GM19372 (cell line): ENCODE measurements at regions not wholly inside any gene's neighbourhood (a gene's known extent, or its start where the extent isn't known, plus 50 kb on each side); places are given as distances from the start of the nearest gene placed in this dataset.

Experiments used
- ATAC-seq: cut with Tn5 transposase; IDR thresholded peaks from one replicate; pipeline ENCODE4 v1.9.1; 2021; ENCODE audit warnings: mild to moderate bottlenecking, low read depth, moderate library complexity; ENCODE audit not compliant: unreplicated experiment

GRCh38 chr9:99427260-99427659 is 205.2 kb downstream of the SEC61B start:
- ATAC-seq: no peak

GRCh38 chr9:99430301-99430700 is 208.2 kb downstream of the SEC61B start:
- ATAC-seq: no peak

- ATAC-seq: no peak
Observed at GRCh38 chr9:99431103-99431502, 209.0 kb downstream of the SEC61B start.

DNA sequence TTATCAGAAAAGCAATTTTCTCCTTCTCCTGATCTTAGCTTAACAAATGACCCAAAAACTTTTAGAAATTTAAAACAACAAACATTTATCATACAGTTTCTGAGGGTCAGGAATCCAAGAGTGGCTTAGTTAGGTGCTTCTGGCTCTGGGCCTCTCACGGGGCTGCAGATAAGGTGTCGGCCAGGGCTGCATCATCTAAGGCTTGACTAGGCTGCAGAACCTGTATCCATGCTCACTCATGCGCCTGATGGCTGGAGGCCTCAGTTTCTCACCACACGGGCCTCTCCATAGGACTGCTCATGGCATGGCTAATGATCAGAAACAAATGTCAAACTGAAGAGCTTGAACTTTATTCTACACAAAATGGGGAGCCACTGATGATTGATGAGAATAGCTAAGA is 210.0 kb downstream of the SEC61B start:
- ATAC-seq: no peak

DNA sequence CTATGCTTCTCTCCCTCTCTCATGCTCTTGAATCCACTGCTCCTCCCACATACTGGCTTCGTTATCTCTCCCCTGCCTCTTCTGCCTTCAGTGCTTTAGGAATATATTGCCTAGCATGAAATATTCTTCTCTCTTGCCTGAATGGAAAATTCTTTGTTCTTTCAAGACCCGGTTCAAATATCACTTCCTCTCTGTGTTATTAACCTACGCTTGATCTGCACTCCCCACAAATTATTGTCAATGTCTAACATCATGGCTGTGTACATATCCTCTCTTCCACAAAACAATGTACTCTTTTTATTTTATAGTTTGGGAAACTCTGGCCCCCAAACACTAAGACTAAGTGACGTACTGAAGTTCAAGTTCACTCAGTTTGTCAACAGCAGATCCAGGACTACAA is 211.0 kb downstream of the SEC61B start:
- ATAC-seq: no peak

- ATAC-seq: peak; percentile 95
Observed at GRCh38 chr9:99433555-99433954, 211.5 kb downstream of the SEC61B start.

DNA sequence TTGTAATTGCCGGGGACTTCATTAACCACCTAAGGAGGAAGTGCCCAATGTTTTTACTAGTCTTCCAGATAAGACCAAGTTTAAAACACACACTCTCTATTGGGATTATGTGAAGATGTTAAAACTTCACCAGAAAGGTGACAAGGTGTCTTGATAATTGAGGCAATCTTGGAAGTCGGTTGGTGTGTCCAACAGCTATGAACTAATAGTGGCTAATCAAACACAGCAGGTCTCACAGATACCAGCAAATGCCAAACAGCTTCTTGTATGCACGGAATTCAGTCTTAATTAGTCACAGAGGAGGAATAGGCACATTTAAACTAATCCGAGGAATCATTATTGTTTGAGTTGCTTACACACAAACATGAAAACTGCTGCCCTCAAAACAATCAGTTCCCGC is 214.5 kb downstream of the SEC61B start:
- ATAC-seq: no peak

GRCh38 chr9:99437145-99437544 is 215.1 kb downstream of the SEC61B start:
- no peak for ATAC-seq

- no peak for ATAC-seq
Observed at GRCh38 chr9:99438596-99438995, 216.5 kb downstream of the SEC61B start.

- ATAC-seq: no peak
Observed at GRCh38 chr9:99441829-99442228, 219.7 kb downstream of the SEC61B start.

GRCh38 chr9:99445371-99445891 is 223.3 kb downstream of the SEC61B start:
- ATAC-seq: no peak

GRCh38 chr9:99445920-99446319 is 223.8 kb downstream of the SEC61B start:
- no peak for ATAC-seq

DNA sequence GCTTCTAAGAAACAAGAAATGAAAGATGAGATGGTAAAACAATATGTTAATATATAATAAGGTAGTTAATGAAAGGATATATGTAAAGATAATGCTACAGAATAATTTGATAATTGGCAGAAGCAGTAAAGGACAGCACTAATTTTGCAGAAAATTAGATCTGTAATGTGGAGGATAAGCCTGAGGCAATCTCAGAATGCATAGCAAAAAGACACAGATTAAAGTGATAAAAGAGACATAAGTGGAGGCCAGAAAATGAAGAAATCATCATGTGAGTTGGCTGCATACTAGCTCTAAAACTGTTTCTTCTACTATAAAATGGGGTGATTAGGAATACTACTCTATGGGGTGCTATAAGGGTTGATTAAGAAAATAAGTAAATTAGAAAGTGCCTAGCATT is 225.9 kb downstream of the SEC61B start:
- no peak for ATAC-seq

- ATAC-seq: no peak
Observed at GRCh38 chr9:99449726-99450125, 227.6 kb downstream of the SEC61B start.

GRCh38 chr9:99451112-99451606 is 229.1 kb downstream of the SEC61B start:
- ATAC-seq: no peak

DNA sequence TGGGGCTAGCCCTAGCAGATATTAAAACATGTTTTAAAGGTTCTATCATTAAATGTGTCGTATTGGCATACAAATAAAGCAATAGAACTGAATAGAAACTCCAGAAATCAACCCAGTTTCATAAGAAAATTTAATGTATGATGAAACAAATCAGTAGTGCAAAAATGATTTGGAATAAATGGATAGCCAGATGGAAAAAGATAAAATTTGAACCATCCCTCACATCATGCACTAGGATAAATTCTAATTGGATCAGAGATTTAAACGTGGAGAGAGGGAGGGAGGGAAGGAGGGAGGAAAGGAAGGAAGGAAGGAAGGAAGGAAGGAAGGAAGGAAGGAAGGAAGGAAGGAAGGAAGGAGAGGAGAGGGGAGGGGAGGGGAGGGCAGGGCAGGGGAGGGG is 235.3 kb downstream of the SEC61B start:
- ATAC-seq: no peak

DNA sequence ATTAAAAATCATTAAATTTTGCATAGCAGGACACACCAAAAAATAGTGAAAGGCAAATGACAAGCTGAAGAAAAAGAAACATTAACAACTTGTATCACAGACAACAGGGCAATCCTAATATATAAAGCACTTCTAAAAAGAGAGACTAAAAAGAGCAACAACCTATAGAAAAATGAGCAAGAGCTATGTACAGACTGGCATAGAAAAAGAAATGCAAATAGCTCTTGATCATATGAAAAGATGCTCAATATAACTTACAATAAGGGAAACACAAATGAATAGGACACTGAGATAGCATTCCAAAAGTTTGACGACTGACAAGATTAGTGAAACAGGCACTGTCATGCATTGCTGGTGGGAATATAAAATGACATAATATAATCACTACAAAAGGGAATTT is 235.9 kb downstream of the SEC61B start:
- no peak for ATAC-seq

GRCh38 chr9:99459919-99460318 is 237.8 kb downstream of the SEC61B start:
- ATAC-seq: no peak

DNA sequence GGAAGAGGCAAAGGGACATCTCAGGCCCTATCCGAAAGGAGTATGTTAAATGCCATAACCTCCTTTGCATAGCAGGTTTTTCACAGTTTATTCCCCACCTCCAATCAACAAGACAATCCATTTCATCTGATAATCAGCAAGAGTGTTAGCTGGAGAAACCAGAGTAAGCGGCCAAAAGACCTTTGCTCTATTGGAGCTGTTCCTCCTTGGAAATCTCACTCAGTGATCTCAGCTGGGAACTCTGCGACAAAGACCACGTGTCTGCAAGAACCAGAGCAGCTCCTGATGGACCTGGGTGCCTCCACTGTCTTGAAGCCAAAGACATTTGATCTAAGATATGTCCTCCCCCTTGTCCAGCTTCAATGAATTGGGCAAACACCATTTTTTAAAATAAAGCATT is 241.0 kb downstream of the SEC61B start:
- ATAC-seq: no peak

- ATAC-seq: no peak
Observed at GRCh38 chr9:99464568-99464967, 242.5 kb downstream of the SEC61B start.

- no peak for ATAC-seq
Observed at GRCh38 chr9:99465231-99465907, 243.3 kb downstream of the SEC61B start.

GRCh38 chr9:99466104-99466503 is 244.0 kb downstream of the SEC61B start:
- no peak for ATAC-seq
